Activated CD8-positive, alpha-beta memory T cell treated with anti-CD3 and anti-CD28 coated beads for 1 hour (primary cell): ENCODE measurements at regions not wholly inside any gene's neighbourhood (a gene's known extent, or its start where the extent isn't known, plus 50 kb on each side); places are given as distances from the start of the nearest gene placed in this dataset.

Experiments used
- DNase-seq, 2 donors: peaks; one replicate each; pipeline ENCODE4 v3.0.0-alpha.2; 2020; ENCODE audit warnings: low read depth in 1 of 2; ENCODE audit errors: extremely low read depth in 1 of 2

GRCh38 chr20:22781869-22782268 is 197.5 kb upstream of the FOXA2 start:
- DNase-seq, result no peak

DNA sequence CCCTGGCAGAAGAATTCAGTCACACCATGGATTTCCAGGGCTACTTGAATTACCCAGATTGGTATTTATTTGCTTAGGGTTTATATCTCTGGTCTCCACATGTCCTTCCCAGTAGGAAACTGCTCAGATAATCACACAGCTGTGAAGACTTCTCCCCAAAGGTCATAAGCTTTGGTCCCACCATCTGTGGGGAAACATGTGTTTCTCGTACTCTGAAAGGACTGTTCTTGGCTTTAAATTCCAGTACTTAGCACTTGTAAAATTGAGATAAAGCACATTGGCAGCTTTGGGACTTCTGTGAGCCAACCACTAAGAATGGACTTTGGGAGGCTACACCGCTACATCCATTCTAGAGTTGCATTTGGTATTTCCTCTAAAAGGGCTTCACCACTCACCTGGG is 205.3 kb upstream of the FOXA2 start:
- no peak for DNase-seq

- DNase-seq, result no peak
Observed at GRCh38 chr20:22791396-22791795, 207.0 kb upstream of the FOXA2 start.

- no peak for DNase-seq
Observed at GRCh38 chr20:22791877-22792525, 207.6 kb upstream of the FOXA2 start.

GRCh38 chr20:22794200-22794599 is 209.8 kb upstream of the FOXA2 start:
- no peak for DNase-seq

DNA sequence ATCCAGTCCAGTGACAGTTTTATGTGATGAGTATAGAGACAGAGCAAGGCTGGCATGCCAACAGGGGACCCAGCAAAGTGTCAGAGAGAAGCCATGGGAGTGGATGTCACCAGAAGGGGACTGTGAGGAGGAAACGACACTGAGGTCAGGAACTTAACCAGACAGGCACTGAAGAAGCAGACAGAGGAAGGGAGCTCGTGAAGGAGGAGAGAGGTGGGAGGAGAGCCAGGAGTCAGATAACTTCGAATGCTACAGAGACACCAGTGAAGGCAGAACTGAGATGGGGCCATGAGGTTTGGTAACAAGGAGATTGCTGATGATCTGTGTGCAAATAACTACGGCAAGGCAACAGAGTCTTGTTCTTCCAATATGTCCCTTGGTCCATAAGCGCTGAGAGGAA is 211.1 kb upstream of the FOXA2 start:
- no peak for DNase-seq

- no peak for DNase-seq
Observed at GRCh38 chr20:22795871-22796270, 211.5 kb upstream of the FOXA2 start.

DNA sequence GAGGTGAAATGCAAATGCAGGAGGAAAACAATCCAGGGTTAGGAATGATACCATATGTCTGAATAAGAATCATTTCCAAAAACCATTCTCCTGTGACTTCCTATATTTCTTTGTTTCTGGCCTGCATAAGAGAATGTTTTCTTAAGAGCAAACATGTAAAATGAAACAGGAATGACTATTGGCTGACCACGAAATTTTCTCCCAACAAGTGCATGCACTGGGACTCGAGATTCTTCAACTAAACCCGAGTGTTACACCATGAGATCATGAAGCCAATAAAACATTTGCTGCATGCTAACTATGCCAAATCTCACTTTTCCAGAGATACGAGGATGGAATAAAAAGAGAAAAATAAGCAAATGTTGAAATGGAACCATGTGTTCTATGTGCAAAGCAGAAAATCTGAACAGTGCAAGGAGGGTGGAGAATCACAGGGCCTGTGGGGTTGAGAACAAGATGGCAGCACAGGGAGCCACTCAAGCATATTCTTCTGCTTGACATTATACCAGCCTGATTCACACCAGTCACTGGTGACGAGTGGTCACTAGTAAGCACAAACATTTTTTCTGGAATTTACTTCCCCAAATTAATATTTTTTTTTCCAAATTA is 212.2 kb upstream of the FOXA2 start:
- no peak for DNase-seq

DNA sequence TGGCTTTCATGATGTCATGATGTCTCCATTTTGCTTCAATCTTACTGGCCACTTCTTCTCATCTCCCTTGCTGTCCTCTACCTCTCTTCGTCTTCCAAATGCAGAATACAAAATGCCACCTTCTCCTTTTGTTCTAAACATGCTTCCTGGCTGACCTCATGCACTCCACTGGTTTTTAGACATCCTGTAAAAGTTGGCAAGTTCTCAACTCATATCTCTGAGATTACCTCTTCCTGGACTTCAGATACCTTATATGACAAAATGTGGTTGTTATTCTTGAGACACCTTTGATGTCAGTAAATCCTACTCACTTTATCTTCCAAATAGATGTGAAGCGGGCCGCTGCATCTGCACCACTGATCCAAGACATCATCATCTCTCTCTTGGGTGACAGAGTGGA is 212.7 kb upstream of the FOXA2 start:
- DNase-seq, result no peak

DNA sequence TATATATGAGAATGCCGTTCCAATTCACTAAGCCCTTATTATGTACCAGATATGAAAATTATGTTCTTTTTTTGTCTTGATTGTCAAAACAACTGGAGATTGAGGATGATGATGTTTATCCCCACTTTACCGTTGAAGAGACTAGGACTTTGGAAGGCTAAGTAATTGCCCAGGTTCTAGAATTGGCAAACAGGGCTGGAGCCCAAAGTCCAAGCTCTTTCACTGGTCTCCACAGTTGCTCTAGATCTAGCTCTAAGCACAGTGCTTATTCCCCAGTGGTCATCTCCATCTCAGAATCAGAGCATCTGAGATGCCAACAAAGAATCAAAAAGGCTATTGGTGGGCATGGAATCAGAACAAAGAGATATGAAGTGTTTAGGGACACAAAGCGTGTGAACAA is 215.3 kb upstream of the FOXA2 start:
- no peak for DNase-seq

GRCh38 chr20:22800129-22800528 is 215.8 kb upstream of the FOXA2 start:
- DNase-seq, result no peak

- DNase-seq, result no peak
Observed at GRCh38 chr20:22801528-22801927, 217.2 kb upstream of the FOXA2 start.

DNA sequence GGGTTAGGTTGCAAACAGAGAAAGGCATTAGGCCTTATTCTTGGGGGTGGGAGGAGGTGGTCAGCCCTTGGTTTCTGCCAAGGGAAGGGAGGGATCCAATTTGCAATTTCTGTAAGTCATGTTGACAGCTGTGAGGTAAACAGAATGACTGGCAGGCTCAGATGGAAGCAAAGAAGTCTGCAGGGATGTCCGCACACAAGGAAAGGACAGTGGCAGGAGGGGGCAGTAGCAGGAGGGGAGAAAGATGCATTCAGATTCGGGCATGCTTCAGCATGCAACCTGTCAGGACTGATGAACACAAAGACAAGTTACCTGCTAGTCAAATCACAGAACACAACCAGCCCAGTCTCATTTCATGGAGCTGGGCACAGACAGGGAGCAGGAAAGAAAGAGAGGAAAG is 217.9 kb upstream of the FOXA2 start:
- no peak for DNase-seq

GRCh38 chr20:22805219-22805618 is 220.8 kb upstream of the FOXA2 start:
- no peak for DNase-seq

DNA sequence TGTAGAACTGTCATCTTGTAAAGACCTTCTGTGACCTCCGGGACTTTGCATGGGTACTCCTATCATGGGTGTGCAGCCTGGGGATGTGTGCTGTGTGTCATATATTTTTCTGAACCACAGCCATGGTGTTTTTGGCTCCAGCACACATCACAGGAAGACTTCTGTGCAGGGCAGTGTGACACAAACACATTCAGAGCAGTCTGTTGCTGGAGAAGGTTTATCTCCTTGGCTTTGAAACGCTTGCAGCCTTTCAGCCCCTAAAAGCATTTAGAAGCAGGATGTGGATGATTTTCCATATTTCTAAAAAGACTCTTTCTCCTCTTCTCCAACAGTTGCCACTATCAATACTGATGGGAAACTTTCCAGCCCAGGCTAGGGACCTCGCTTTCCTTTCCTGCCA is 221.6 kb upstream of the FOXA2 start:
- DNase-seq, result no peak

GRCh38 chr20:22807045-22807444 is 222.7 kb upstream of the FOXA2 start:
- no peak for DNase-seq

- DNase-seq, result no peak
Observed at GRCh38 chr20:22807646-22808244, 223.4 kb upstream of the FOXA2 start.

GRCh38 chr20:22808628-22809027 is 224.3 kb upstream of the FOXA2 start:
- no peak for DNase-seq

DNA sequence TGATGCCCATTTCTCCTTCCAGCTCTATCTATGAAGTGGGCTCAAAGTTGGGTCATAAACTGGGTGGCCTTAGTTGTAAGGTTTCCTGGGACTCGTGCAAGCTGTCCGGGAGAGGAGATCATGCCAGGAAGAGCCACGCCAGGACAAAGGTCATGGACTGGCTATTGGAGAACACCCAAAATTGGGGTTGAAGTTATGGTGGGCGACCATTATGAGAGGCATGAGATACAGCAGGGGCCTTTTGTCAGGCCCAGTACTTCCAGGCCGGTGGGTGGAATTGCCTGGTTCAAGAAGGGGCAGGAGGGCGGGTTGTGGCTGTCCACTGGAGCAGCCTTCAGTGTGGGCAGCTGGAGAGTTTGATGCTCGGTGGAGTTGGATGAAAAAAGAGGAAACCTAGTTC is 225.1 kb upstream of the SSTR4 start:
- no peak for DNase-seq

GRCh38 chr20:22810626-22811569 is 224.2 kb upstream of the SSTR4 start:
- no peak for DNase-seq

DNA sequence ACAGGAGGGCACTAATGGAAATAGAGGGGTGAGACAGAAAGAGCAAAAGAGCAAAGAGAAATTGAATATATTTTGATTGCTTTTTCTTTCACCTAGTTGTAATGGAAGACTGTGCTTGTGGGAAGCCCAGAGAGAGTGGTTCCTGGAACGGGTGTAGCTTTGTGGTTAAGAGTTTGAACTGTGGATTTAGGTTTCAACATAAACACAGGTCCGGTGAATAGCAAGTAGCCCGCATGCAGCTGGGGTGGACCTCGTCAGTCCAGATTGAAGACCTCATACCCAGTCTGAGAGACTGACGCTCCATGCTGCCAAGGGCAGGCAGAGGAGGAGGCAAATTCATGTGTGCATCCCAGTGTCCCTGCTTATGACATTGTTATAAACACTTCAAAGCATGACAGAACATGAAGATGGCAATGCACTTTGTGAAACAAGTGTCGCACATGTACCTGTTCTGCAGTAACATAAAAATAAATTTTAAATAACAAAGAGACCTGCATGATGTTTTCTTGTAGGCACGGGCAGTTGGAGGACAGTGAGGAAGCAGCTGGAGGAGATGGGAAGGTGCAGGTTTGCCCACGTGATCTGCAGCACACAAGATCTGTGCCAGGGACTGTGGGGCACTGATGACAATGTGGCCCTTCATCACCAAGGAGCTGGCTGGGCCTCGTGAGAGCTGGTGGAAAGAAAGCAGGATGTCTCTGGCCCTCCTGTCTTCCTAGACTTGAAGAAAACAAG is 220.5 kb upstream of the SSTR4 start:
- DNase-seq, result no peak
